Dedifferentiated amniotic fluid mesenchymal stem cell (primary cell): ENCODE measurements at regions not wholly inside any gene's neighbourhood (a gene's known extent, or its start where the extent isn't known, plus 50 kb on each side); places are given as distances from the start of the nearest gene placed in this dataset.
"Not testable (repeated sequence)": the region's sequence is repeated elsewhere in the genome, so short reads cannot be mapped to it uniquely, and the experiment has no call there.

Experiments
- DNase-seq: peaks from one replicate; pipeline ENCODE4 v3.0.0-alpha.2; 2016; ENCODE audit errors: extremely low spot score

DNA sequence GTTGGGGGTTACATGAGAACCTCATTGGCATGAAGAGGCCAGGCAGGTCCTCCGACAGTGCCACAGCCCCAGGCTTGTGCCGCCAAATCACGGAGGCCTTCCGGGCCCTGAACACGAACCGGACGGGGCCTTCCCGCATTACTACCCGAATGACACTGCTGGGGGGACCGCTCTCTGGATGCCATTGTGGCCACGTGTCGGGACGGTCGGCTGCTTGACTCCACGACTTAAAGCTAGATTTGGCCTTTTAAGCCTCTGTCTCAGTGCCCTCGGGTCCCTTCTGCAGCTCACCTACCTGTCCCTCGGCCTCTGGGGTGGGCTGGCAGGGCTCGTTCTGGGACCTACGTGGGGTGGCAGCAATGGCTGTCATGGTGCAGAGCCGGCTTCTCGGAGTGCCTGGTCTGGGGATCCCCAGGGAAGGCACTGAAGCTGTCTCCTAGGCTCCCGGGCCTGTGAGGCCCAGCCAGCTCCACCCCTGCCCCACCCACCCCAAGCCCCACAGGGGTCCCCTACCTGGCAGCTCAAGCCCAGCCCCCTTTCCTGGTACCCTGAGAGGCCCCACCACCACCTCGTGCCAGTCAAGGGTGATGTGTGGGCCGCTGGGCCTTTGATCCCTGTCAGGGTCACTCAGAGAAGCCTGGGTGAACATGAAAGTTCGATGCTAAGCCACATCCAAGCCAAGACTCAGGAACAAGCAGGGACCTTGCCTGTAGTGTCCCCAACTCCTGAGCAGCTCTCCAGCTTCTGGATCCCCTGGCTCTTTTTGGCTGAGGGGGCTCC lies 245.8 kb upstream of the SGCG start:
- DNase-seq = no peak

DNA sequence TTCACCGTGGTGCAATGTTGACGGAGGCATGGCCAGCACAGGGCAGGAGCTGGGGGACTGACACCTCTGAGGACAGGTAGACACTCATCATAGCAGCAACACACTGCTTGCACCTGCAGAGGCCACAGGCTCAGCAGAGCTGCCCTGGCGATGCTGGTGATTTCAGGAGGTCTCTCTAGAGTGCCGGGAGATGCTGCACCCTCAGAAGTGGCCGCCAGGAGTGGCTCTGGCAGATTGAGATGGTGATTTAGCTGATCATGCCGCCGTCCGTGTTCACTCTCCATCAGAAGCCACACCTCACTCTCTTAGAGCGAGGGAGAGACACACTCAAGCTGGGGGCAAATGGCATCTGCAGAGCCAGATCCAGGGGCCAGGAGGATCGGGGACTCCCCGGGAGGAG lies 244.6 kb upstream of the SGCG start:
- DNase-seq = no peak

- no peak for DNase-seq
Measured at GRCh38 chr13:22937241-22937640, 243.5 kb upstream of the SGCG start.

DNA sequence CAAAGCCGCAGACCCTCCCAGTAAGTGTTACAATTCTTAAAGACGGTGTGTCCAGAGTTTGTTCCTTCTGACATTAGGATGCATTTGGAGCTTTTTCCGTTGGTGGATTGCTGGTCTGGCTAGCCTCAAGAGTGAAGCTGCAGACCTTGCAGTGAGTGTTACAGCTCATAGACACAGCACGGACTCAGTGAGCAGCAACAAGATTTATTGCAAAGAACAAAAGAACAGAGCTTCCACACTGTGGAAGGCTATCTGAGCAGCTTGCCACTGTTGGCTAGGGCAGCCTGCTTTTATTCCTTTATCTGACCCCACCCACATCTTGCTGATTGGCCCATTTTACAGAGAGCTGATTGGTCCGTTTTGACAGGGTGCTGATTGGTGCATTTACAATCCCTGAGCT lies 242.8 kb upstream of the SGCG start:
- DNase-seq = no peak

GRCh38 chr13:22938576-22938975 lies 242.2 kb upstream of the SGCG start:
- DNase-seq = no peak

GRCh38 chr13:22939157-22939556 lies 241.6 kb upstream of the SGCG start:
- no peak for DNase-seq

DNA sequence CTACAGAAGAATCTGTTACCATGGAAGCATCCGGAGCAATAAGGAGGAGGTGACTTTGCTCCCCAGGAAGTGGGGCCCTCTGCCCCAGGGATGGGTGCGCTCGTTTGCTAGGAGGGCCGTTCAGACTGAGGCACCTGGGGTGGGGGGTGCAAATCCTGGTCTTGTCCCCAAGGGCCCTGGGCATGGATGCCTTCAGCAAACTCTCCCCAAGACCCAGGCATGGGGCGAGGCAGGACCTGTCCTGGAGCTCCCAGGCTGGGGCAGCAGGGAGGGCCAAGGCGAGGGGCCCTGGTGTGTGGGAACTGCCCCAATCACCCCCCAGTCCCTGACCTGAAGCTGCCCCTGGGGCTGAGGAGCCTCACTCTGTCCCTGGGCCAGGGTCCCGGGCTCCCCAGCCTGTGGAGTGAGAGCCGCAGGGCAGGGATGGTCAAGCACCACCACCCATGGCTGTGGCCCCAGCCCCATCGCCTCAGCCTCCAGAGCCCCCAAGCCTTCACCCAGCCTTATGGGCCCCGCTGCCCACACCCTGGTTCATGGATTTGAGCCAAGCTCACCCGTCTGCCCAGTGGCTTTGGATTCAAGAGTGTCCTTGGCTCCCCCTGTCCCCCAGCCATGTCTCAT lies 240.6 kb upstream of the SGCG start:
- no peak for DNase-seq

DNA sequence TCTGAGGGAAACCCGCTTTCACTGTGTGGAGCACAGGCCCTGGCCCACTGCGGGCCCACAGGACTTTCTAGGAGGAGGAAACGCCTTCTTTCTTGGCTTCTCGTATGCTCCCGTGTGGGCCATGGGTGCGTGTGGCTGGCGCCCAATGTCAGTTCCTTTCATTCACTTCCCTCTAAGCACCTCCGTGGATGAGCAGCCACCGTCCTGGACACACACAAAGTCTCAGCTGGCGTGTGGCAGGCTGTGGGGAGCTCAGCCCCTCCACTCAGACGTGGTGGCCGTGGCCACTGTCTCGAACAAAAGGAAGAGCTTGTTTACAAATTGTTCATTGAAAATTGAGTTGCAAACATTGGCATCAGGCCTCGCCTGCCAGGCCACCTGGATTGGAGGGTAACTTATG lies 240.0 kb upstream of the SGCG start:
- DNase-seq = no peak

DNA sequence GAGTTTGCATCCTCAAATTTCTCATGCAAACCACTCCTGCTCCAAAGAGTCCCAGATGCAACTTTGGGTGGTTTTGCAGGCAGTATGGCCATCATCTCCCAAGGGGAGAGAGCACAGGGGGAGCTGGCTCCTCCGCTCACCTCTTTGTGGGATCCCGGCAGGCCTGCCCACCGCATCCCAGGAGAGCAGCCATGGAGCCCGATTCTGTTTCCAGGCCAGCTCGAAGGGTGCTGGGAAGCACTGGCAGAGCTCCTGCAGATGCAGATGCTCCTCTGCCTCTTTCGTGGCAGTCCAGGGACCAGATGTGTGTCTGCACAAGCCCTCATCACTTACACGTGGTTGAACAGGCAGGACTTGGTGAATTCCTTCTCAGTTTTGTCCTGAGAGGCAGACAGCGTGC lies 239.3 kb upstream of the SGCG start:
- DNase-seq = not testable (repeated sequence)

DNA sequence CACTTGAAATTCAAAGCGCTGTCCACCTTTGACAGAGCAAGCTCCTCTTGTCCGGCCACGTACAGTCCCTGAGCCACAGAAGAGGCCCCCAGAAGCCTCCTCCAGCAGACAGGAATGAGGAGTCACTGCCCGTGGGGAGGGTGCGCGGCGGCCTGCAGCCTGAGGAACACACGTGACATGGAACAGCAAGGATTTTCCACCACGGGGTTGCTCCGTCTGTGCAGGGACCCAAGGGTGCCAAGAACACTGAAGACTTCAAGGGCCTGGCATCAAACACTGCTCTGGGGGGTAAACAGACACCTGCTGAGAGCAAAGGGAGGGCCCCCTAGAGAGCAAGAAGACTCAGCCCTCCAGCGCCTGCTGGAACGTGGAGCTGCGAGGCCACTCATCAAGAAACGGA lies 237.9 kb upstream of the SGCG start:
- not testable (repeated sequence) for DNase-seq

- DNase-seq = no peak
Measured at GRCh38 chr13:22944378-22944777, 236.4 kb upstream of the SGCG start.

DNA sequence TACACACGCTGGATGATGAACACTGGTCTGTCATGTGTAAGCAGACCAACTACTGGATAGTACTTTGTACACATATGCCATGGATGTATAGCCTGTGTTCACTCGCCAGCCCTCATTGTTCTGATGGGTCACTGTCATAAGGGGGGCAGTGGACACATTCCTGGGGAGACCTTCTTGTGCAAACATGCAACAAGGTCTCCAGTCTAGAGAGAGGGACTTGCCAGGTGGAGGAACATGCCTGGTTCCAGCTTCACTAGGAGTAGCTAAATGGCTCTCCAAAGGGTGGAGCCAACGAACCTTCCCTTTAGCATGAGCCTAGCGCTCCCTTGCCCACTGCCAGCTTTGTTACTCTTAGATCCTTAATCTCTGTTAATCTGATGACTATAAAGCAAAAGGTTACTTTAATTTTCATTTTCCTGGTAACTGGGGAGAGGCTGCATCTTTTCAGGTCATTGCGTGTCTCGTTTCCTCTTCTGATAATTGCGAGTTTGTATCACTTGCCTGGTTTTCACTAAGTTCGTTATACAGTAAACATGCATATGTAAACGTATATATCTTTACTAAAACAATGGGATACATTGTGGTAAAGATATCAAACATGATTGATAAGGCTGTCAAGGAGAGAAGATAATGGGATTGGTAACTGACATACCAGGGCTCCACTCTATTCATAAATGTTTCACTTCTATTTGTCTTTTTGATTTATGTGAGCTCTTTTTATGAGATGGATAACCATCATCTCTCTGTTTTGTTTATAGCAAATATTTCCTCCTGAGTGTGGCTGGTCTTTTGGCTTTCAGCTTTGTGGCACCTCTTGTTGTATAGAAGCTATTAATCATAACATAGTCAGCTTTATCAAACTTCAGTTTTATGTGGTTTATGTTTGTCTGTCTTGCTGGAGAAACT lies 235.2 kb upstream of the SGCG start:
- no peak for DNase-seq

DNA sequence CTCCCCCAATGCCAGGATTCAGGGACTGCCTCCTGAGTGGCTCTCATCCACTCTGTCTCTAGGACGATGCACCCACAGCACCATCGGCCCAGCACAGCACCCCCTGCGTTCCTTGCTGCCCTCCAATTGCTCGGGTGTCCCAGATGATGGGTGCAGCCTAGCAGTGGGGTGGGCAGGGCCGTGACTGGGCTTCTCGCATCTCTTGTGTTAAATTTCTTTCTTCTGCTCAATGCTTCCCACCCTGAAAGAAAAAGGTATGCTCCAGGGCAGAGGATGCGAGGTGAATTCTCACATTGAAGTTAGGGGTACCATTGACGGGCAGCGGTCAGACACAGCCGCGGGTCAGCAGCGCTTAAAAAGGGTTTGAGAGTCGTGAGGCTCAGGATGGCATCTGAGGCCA lies 232.4 kb upstream of the SGCG start:
- no peak for DNase-seq

DNA sequence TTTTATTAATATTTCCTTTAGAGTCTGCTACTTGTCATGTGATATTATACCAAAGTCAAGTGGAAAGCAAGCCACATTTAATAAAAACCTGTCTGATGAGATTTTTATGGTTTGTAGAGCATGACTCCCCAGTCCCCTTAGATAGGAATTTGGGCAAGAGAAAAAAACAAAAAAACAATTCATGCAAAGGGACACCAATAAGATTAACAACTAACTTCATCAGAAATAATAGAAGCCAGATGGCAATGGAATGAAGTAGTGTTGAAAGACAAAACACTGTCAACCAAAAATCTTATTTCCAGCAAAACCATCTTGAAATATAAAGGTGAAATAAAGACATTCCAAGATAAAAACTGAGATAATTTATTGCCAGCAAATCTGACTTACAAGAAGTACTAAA lies 228.8 kb upstream of the SGCG start:
- DNase-seq = not testable (repeated sequence)

- not testable (repeated sequence) for DNase-seq
Measured at GRCh38 chr13:22955147-22955546, 225.6 kb upstream of the SGCG start.

DNA sequence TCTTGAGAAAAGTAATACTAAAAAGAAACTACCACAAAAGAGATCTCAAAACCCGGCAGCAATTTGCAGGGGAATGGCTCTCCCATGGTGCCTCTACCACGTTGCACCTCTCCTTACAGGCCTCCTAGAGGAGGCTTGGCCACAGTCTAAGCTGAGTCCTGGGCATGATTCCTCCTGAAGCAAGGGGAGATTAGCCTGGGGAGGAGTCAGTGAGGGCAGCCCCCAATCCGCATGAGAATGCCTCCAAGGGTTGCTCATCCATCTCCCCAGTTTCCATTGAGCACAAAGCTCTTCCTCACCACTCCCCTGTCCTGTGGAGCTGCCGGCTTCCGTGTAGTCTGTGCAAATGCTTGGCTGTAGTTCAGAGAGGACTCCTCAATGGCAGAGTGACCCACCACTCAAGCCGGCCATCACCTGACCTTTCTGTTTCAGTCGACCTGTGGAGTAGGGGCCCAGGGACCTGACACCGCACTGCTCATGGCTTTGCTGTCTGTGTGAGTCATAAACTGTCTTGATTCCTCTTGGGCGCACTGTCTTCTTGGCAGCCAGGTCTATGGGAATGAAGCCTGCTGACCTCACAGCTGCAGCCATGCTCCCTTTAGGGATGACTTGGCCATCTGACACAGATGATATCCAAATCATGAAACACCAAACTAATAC lies 224.2 kb upstream of the SGCG start:
- not testable (repeated sequence) for DNase-seq

GRCh38 chr13:22959859-22960258 lies 220.9 kb upstream of the SGCG start:
- DNase-seq = not testable (repeated sequence)

DNA sequence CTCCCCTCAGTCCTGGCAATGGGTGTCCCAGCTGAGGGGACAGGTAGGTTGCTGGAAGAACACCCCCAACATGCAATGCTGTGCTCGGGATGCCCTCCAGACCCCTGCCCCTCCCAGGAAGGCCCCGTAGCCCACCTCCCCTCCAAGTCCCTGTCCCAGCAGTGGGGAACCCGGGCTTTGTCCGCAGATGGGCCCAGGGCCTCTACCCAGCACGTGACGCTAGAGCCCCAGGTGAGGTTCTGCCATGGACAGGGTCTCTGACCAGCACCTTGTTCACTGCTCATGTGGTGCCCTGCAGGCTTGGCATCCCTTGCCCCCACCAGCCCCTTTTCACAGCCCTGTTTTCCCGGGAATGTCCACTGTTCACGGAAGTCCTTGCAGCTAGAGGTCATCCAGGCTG lies 220.0 kb upstream of the SGCG start:
- DNase-seq = no peak

DNA sequence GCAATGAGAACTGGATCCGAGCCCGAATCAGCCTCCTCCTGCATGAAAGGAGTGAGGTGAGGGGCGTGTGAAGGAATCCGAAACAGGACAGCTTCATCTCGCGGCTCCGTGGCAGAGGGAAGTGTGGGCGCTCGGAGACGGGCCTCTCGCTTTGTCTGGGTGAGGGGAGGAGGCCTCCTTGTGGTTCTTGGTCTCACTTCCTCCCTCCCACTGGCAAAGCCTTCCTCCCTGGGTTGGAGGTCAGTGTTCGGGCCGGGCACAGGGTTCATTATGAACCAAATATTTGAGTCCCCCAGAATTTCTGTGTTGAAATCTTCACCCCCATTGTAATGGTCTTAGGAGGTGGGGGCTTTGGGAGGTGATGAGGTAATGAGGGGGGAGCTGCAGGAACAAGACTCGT lies 219.4 kb upstream of the SGCG start:
- not testable (repeated sequence) for DNase-seq

DNA sequence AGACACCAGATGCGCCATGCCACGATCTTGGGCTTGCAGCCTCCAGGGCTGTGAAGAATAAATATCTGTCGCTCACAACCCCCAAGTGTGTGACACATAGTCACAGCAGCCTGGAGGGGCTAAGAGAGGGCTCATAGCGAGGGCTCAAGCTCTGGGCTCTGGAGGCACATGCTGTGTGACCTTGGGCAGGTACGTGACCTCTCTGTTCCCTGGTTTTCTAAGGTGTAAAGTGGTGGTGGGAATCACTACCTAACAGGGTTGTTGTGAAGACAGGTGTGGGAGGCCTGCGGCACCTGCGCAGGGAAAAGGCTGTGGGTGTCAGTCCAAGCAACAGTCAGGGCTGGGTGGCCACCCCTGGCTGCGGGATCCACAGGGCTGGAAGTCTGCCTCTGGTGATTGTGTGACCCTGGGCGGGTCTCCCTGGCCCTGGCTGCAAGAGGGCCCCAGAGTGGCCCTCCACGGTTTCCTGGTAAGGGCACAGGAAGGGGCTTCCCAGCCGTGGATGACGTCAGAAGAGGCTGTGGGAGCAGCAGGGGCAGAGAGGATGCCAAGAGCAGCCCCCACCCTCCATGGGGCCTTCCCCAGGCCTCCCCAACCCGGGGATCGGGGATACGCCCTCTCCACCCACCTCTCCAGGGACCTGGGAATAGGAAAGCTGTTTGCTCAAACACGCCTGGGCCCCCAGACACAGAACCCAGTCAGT lies 218.8 kb upstream of the SGCG start:
- DNase-seq = no peak

- DNase-seq = not testable (repeated sequence)
Measured at GRCh38 chr13:22963384-22964053, 217.3 kb upstream of the SGCG start.
